GM21526 (cell line): ENCODE measurements at regions not wholly inside any gene's neighbourhood (a gene's known extent, or its start where the extent isn't known, plus 50 kb on each side); places are given as distances from the start of the nearest gene placed in this dataset.

Experiments used
- ATAC-seq: cut with Tn5 transposase; IDR thresholded peaks from one replicate; pipeline ENCODE4 v1.9.1; 2021; ENCODE audit warnings: moderate library complexity; ENCODE audit not compliant: unreplicated experiment, low FRiP score

- no peak for ATAC-seq
These were observed 254.5 kb upstream of the SOX2 start for GRCh38 chr3:181457190-181457589.

- no peak for ATAC-seq
These were observed 256.4 kb upstream of the SOX2 start for GRCh38 chr3:181455276-181455675.

- ATAC-seq = no peak
These were observed 257.2 kb upstream of the SOX2 start for GRCh38 chr3:181454451-181455027.

GRCh38 chr3:181446741-181447140 is 265.0 kb upstream of the SOX2 start:
- no peak for ATAC-seq

- no peak for ATAC-seq
These were observed 269.7 kb upstream of the SOX2 start for GRCh38 chr3:181442066-181442465.

- ATAC-seq = no peak
These were observed 278.7 kb upstream of the SOX2 start for GRCh38 chr3:181432992-181433391.

- no peak for ATAC-seq
These were observed 280.0 kb upstream of the SOX2 start for GRCh38 chr3:181431748-181432147.

- ATAC-seq = no peak
These were observed 286.7 kb upstream of the SOX2 start for GRCh38 chr3:181425074-181425473.

- no peak for ATAC-seq
These were observed 293.5 kb upstream of the SOX2 start for GRCh38 chr3:181418233-181418632.

GRCh38 chr3:181417748-181418147 is 294.0 kb upstream of the SOX2 start:
- no peak for ATAC-seq

GRCh38 chr3:181410870-181411269 is 300.9 kb upstream of the SOX2 start:
- no peak for ATAC-seq

GRCh38 chr3:181403876-181404660 is 307.7 kb upstream of the SOX2 start:
- no peak for ATAC-seq

- ATAC-seq = no peak
These were observed 309.4 kb upstream of the SOX2 start for GRCh38 chr3:181402347-181402746.

- no peak for ATAC-seq
These were observed 326.8 kb upstream of the SOX2 start for GRCh38 chr3:181384970-181385369.

- ATAC-seq = no peak
These were observed 328.0 kb upstream of the SOX2 start for GRCh38 chr3:181383760-181384159.

GRCh38 chr3:181383201-181383600 is 328.5 kb upstream of the SOX2 start:
- no peak for ATAC-seq

GRCh38 chr3:181382656-181383055 is 329.1 kb upstream of the SOX2 start:
- ATAC-seq = no peak

GRCh38 chr3:181379278-181379677 is 332.4 kb upstream of the SOX2 start:
- ATAC-seq = no peak

- no peak for ATAC-seq
These were observed 342.1 kb upstream of the SOX2 start for GRCh38 chr3:181369637-181370036.

- ATAC-seq = no peak
These were observed 348.5 kb upstream of the SOX2 start for GRCh38 chr3:181363231-181363630.

- no peak for ATAC-seq
These were observed 349.3 kb upstream of the SOX2 start for GRCh38 chr3:181362378-181362777.

GRCh38 chr3:181358562-181358961 is 353.2 kb upstream of the SOX2 start:
- ATAC-seq = peak; percentile 63
